ENCODE measurements at regions not wholly inside any gene's neighbourhood (a gene's known extent, or its start where the extent isn't known, plus 50 kb on each side); places are given as distances from the start of the nearest gene placed in this dataset.
"Not testable (repeated sequence)": the region's sequence is repeated elsewhere in the genome, so short reads cannot be mapped to it uniquely, and the experiment has no call there.

DNA sequence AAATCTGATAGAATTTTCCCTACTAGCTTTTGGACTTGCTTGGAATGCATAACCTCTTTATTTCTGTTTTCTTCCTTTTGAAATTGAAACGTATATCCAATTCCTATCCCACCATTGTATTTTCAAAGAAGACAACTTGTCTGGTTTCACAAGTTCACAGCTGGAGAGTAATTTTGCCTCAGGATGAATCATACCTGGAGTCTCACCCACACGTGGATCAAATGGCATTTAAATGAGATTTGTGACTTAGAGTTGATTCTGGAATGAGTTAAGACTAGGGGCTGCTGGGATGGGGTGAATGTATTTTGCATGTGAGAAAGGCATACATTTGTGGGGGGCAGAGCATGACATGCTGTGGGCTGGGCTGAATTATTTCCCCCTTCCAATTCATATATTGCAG lies 516.5 kb upstream of the MGAT4C start:
- DNase-seq (ENCODE audit: low spot score) = no peak

GRCh38 chr12:86770871-86771270 lies 514.7 kb upstream of the MGAT4C start:
- DNase-seq (ENCODE audit: low spot score) = no peak

- no peak for DNase-seq (ENCODE audit: low spot score)
These were observed 492.7 kb upstream of the MGAT4C start for GRCh38 chr12:86748894-86749293.

GRCh38 chr12:86744547-86745212 lies 488.5 kb upstream of the MGAT4C start:
- DNase-seq (ENCODE audit: low spot score) = no peak

DNA sequence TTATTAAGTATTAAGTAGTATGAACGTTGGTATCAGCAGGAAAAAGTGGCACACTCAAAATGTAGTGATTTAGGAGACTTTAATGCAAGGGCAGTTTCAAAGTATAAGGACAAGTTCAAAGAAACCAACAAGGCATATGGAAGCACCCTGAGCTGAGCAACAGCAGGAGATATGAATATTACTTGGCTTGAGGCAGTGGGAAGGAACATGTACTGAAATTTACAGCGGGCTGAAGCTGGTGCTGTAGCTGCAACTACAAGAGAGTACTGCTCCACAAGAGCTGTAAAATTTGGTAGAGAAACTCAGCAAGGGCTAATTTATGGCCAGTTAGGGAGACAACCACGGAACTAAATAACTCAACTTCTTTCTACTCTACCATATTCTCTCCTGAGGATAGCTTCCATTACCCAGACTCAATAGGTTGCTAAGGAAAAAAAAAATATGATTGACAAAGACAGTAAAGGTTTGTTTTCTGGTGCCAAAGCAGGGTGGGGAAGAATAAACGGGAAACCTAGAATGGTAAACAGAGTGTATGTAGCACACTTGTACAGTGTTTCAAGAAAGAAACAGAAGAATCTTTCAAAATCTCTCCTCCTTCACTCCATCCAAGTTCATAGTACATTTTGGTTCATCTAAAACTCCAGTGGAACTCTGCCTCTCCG lies 487.8 kb upstream of the MGAT4C start:
- DNase-seq (ENCODE audit: low spot score) = no peak

GRCh38 chr12:86741531-86741930 lies 485.3 kb upstream of the MGAT4C start:
- no peak for DNase-seq (ENCODE audit: low spot score)

GRCh38 chr12:86735851-86736250 lies 479.7 kb upstream of the MGAT4C start:
- no peak for DNase-seq (ENCODE audit: low spot score)

DNA sequence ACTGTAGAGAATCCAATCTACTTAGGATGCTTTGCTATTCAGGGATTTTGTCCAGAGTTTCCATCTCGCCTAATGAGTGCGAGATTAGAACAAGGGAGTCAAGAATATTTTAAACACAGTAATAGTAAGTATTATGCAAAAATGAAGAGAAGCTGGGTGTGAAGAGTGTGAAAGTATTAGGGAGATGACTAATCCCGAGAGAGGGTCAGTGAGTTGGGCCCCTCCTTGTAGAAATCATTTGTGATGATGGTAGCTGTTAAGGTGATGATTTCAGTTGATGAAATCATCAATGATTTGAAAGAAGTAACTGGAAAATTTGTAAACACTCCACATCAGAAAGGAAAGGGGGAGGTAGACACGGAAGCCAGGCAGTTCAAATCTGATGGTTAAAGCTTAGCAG lies 478.9 kb upstream of the MGAT4C start:
- DNase-seq (ENCODE audit: low spot score) = no peak

DNA sequence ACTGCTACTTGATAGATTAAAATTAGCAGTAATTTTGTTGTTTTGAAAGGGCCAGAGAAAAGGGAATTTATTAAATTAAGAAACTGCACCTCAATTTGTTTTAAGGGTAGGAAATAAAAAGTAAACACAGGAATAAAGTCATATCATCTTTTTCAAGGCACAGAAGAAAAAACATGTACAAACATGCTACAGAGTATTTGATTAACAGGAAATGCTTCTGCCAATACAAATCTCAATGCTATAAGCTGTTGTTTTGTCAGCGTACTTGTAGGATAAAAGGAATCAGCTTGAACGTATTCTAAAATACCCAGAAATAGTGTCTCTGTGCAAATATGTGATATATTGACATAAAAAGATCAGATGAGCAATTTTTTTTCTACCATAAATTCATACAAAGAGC lies 474.0 kb upstream of the MGAT4C start:
- no peak for DNase-seq (ENCODE audit: low spot score)

GRCh38 chr12:86729739-86730138 lies 473.5 kb upstream of the MGAT4C start:
- DNase-seq (ENCODE audit: low spot score) = no peak

DNA sequence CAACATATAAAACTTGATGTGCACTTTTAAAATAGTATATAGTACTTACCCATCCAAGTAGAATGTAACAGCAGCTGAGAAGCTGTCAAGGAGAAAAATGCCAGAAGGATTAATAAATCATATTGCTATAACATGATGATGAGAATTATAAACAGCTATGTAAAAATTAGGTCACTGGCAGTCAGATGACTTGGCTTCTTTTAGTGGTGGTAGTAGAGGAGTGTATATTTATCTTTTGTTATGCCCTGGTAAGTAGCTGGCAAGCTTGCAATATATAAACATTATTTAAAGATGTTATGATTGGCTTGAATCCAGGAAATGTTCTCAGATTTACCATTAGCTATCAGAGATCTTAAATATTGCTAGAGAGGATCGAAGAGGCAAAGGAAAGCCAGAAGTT lies 471.0 kb upstream of the MGAT4C start:
- DNase-seq (ENCODE audit: low spot score) = no peak

GRCh38 chr12:86724716-86725115 lies 468.5 kb upstream of the MGAT4C start:
- no peak for DNase-seq (ENCODE audit: low spot score)

GRCh38 chr12:86723326-86723725 lies 467.1 kb upstream of the MGAT4C start:
- DNase-seq (ENCODE audit: low spot score) = no peak

DNA sequence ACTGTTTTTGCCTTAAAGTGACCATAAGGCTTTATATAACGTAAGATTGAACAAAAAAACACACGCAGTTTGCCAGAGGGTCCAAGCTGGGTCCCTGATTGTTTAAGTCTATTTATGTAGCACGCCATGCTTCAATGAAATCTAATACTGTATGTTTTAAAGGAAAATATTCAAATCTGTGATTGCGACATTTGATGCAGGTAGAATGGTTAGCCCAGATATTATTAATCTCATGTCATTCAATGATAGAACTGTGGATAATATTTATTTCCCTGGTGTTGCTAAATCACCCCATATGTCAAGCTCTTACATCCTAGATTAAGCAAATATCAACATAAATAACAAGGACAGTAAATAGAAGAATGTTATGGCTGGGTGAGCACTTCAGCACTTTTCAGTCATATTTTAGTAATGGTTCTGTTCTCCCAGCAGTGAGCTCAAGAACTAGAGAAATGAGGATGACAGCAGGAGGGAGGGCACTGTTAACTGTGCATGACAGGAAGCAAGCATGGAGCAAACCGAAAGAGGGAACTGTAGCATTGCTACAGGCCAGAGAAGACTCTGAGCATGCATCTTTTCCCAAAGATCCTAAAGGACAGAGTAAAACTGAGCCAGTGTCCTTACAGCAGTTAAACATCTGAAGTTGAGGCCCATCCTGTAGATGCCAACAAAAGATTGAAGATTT lies 465.7 kb upstream of the MGAT4C start:
- DNase-seq (ENCODE audit: low spot score) = no peak

GRCh38 chr12:86719381-86719780 lies 463.2 kb upstream of the MGAT4C start:
- DNase-seq (ENCODE audit: low spot score) = no peak

DNA sequence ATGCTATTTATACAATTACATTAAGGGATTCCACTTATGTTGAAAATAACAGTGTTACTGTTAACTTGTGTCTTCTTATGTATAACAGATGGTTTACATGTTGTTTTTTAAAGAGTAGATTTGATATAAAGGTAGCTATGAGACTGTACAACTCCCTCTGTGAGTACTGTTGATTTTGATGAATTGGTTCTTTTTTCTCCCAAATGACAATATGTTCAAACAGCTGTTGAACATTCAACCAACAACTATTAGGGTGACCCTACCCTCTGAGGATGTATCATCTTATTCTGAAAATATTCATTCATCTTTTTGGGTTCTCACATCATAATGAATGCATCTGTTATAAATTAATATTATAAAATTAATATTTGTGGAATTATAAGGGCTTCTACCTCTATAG lies 456.9 kb upstream of the MGAT4C start:
- DNase-seq (ENCODE audit: low spot score) = no peak

DNA sequence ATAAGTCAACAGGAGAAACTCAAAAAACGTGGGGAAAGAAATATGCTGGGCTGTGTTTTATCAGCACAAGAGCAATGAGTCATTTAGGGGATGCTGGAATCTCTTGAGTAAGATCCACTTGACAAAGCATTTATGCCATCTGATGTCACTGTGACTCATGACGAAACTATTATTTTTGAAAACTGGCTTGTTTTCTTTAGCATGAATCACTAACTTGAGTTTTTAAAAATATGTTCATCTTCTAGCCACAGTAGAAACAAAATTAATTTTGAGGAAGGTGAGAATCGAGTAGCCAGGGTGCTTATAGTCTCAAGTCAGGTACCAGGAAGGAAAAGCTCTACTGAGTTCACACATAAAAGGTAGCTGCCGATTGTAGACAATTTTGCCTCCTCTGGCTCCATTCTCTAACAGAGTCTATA lies 456.2 kb upstream of the MGAT4C start:
- no peak for DNase-seq (ENCODE audit: low spot score)

DNA sequence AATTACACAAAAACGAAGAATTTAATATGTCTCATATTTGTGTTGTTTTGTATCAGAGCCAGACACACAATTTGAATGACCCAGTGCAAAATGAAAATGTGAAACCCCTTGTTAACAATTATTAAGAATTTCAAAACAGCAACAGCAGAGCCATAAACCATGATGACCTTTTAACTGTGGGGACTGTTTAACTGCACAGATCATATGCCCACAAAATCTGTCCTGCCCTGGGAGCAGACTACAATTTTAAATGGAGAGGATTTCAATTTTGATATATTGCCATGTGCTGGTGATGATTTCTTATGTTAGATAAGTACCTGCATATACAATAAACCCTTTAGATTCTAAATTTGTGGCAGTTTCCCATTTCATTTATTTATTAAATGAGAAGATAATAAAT lies 455.5 kb upstream of the MGAT4C start:
- DNase-seq (ENCODE audit: low spot score) = no peak

DNA sequence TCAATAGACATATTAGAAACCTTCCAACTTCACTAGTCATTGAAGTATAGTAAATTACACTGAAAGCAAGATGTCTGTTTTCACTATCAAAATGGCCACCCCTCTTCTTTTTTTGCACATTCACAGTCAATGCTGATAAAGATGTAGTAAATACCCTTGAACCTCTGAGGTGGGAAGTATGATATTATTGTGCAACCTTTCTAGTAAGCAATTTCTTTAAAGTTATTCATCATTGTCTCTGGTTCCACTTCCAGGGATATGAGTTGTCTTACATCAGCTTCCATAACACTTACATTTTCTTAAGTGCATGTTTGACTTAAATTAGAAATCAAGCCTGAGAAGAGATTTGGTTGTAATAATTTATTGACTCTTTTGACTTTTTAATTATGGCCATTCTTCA lies 453.9 kb upstream of the MGAT4C start:
- no peak for DNase-seq (ENCODE audit: low spot score)

- DNase-seq (ENCODE audit: low spot score) = not testable (repeated sequence)
These were observed 452.8 kb upstream of the MGAT4C start for GRCh38 chr12:86709017-86709416.

GRCh38 chr12:86698641-86698980 lies 442.4 kb upstream of the MGAT4C start:
- DNase-seq (ENCODE audit: low spot score) = no peak

DNA sequence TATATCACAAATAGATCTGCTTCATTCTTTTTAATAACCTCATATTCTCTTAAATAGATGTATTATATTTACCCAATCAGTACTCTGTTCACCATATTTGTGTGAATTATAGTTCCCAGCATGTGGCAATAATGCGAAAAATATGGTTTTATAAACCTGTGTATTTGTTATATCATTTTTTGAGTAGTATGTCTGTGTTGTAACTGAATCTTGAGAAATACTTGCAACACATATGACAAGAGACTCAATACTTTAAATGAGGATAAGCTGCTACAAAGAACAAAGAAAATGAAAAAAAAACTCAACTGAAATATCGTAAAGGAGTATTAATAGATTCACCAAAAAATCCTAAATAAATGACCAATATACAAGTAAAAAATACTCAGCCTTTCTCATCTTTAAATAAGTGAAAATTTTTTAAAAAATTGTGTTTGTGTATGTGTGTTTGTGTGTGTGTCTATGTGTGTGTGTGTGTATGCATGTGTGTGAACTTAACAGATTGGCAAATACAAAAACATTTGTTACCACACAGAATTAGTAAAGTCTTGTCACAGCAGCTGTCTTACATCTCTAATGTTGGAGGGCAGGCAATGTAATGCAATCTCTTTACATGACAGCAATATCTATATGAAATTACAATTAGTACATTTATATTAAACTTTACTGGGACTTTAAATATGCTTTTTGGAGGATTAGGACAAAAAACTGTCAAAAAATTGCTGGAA lies 441.9 kb upstream of the MGAT4C start:
- DNase-seq (ENCODE audit: low spot score) = no peak

Measured in hematopoietic multipotent progenitor cell treated with erythropoietin and hydrocortisone succinate and interleukin-3 and kit ligand, for 15 days (in vitro differentiated cells).